DND-41 (cell line): ENCODE measurements at regions not wholly inside any gene's neighbourhood (a gene's known extent, or its start where the extent isn't known, plus 50 kb on each side); places are given as distances from the start of the nearest gene placed in this dataset.

Experiments used
- ATAC-seq: fragments of 200-7000 bp; cut with Tn5 transposase; 3 replicates; pipeline ENCODE4 v1.9.1; 2021; ENCODE audit warnings: low read depth; ENCODE audit not compliant: insufficient read depth
- DNase-seq: peaks from one replicate; pipeline ENCODE4 v3.0.0-alpha.2; 2020
- H2AFZ ChIP-seq: 2 replicates; pipeline ENCODE4 v1.6.0; 2012; ENCODE audit warnings: low read depth, low read length
- H3K27ac ChIP-seq: 2 replicates; pipeline ENCODE4 v1.5.1; 2012; ENCODE audit warnings: low read length, inconsistent platforms
- H3K27me3 ChIP-seq: fragments of 200-600 bp; sonication (generic); 2 replicates; pipeline ENCODE4 v1.6.0; 2012; ENCODE audit warnings: low read length, mild to moderate bottlenecking, inconsistent platforms; ENCODE audit not compliant: insufficient read depth, poor library complexity
- H3K36me3 ChIP-seq: 2 replicates; pipeline ENCODE4 v1.5.1; 2012; ENCODE audit warnings: low read length, inconsistent platforms; ENCODE audit not compliant: insufficient read depth
- H3K4me1 ChIP-seq: 2 replicates; pipeline ENCODE4 v1.5.1; 2012; ENCODE audit warnings: mild to moderate bottlenecking, low read length; ENCODE audit not compliant: insufficient read depth
- H3K4me2 ChIP-seq: 2 replicates; pipeline ENCODE4 v1.6.0; 2012; ENCODE audit warnings: mild to moderate bottlenecking, moderate library complexity, low read length, inconsistent platforms; ENCODE audit not compliant: insufficient read depth
- H3K4me3 ChIP-seq, 2 experiments: fragments of 200-600 bp in 1 of 2; shearing (Covaris generic) in 1 of 2; 2 replicates each; pipeline ENCODE4 v1.5.1; 2012 to 2016; ENCODE audit warnings: inconsistent platforms in 2 of 2, low read length in 2 of 2, mild to moderate bottlenecking in 2 of 2, low read depth in 1 of 2, moderate library complexity in 1 of 2
- H3K79me2 ChIP-seq: 2 replicates; pipeline ENCODE4 v1.6.0; 2012; ENCODE audit warnings: low read length, inconsistent platforms; ENCODE audit not compliant: insufficient read depth
- H3K9ac ChIP-seq: 2 replicates; pipeline ENCODE4 v1.6.0; 2012; ENCODE audit warnings: low read depth, mild to moderate bottlenecking, inconsistent platforms, low read length, moderate library complexity
- H3K9me3 ChIP-seq: 2 replicates; pipeline ENCODE4 v1.5.1; 2012; ENCODE audit warnings: low read length, moderate library complexity, mild to moderate bottlenecking, inconsistent platforms; ENCODE audit not compliant: insufficient read depth, severe bottlenecking
- H4K20me1 ChIP-seq: 2 replicates; pipeline ENCODE4 v1.6.0; 2012; ENCODE audit warnings: low read length; ENCODE audit not compliant: insufficient read depth
- EZH2 ChIP-seq: IDR thresholded peaks from 3 replicates; pipeline ENCODE4 v1.6.1; 2012; ENCODE audit warnings: borderline replicate concordance, low read depth, mild to moderate bottlenecking, moderate library complexity, low read length, inconsistent platforms; ENCODE audit not compliant: severe bottlenecking
- TF ChIP-seq, protein P1 (sequence below): IDR thresholded peaks from 2 replicates; pipeline ENCODE4 v1.5.1; 2012; ENCODE audit warnings: borderline replicate concordance, low read length, moderate library complexity, mild to moderate bottlenecking; ENCODE audit not compliant: poor library complexity, severe bottlenecking; ENCODE audit errors: extremely low read depth

- no peak overlapping the region for H3K9ac ChIP-seq
- no peaks in the 10 kb centered on the region for H3K79me2 ChIP-seq
- no peaks in the 10 kb centered on the region for H3K36me3 ChIP-seq
- peaks cover 15% of the 10 kb centered on the region for H3K9me3 ChIP-seq
- no peaks in the 10 kb centered on the region for H4K20me1 ChIP-seq
- no peak for TF ChIP-seq EZH2
- TF ChIP-seq, protein P1, sequence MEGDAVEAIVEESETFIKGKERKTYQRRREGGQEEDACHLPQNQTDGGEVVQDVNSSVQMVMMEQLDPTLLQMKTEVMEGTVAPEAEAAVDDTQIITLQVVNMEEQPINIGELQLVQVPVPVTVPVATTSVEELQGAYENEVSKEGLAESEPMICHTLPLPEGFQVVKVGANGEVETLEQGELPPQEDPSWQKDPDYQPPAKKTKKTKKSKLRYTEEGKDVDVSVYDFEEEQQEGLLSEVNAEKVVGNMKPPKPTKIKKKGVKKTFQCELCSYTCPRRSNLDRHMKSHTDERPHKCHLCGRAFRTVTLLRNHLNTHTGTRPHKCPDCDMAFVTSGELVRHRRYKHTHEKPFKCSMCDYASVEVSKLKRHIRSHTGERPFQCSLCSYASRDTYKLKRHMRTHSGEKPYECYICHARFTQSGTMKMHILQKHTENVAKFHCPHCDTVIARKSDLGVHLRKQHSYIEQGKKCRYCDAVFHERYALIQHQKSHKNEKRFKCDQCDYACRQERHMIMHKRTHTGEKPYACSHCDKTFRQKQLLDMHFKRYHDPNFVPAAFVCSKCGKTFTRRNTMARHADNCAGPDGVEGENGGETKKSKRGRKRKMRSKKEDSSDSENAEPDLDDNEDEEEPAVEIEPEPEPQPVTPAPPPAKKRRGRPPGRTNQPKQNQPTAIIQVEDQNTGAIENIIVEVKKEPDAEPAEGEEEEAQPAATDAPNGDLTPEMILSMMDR = no peak
- no peaks in the 10 kb centered on the region for H3K4me1 ChIP-seq
- ATAC-seq = no peak
- H3K27me3 ChIP-seq = no peaks in the 10 kb centered on the region
- no peak for DNase-seq
- no peak overlapping the region for H3K4me2 ChIP-seq
- no peak overlapping the region for H2AFZ ChIP-seq
- no peak overlapping the region for H3K4me3 ChIP-seq
- no peak overlapping the region for H3K27ac ChIP-seq
Measured at GRCh38 chr3:99159220-99159762, 257.8 kb upstream of the DCBLD2 start.

DNA sequence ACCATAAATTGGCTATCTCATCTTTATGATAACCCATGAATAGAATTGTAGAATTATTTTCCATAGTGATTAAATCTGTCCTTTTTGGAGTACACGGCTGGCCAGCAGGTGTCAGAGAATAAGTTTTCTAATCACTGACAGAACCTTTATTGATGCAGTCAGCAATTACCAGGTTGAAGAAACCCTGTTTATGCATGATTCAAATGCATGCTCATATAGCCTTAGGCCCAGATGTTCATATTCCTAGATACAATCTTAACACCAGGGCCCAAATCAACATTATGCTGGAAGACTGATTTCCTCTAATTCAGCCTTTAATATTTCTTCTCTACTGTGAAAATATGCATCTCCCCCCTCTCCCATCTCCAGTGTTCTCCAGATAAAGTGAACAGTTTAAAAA, 243.5 kb upstream of the DCBLD2 start:
- no peaks in the 10 kb centered on the region for H4K20me1 ChIP-seq
- DNase-seq (no peak), ATAC-seq (no peak)
- no peak overlapping the region for H3K4me2 ChIP-seq
- H3K9me3 ChIP-seq = no peaks in the 10 kb centered on the region
- no peaks in the 10 kb centered on the region for H3K79me2 ChIP-seq
- H3K27ac ChIP-seq = no peak overlapping the region
- no peaks in the 10 kb centered on the region for H3K36me3 ChIP-seq
- no peak for TF ChIP-seq EZH2
- TF ChIP-seq, protein P1 = no peak
- no peak overlapping the region for H2AFZ ChIP-seq
- H3K9ac ChIP-seq = no peak overlapping the region
- H3K4me1 ChIP-seq = no peaks in the 10 kb centered on the region
- H3K27me3 ChIP-seq = no peaks in the 10 kb centered on the region
- no peak overlapping the region for H3K4me3 ChIP-seq

- no peak for DNase-seq
Measured at GRCh38 chr3:99143493-99143892, 242.0 kb upstream of the DCBLD2 start.

More at GRCh38 chr3:99143493-99143892, 242.0 kb upstream of the DCBLD2 start:
- H3K4me3 ChIP-seq = no peak overlapping the region
- H3K79me2 ChIP-seq = no peaks in the 10 kb centered on the region
- H3K9ac ChIP-seq = no peak overlapping the region
- no peaks in the 10 kb centered on the region for H3K36me3 ChIP-seq
- no peak for TF ChIP-seq EZH2
- TF ChIP-seq, protein P1 = no peak
- no peaks in the 10 kb centered on the region for H3K9me3 ChIP-seq
- H4K20me1 ChIP-seq = no peaks in the 10 kb centered on the region
- H3K27ac ChIP-seq = no peak overlapping the region
- no peaks in the 10 kb centered on the region for H3K4me1 ChIP-seq
- no peaks in the 10 kb centered on the region for H3K27me3 ChIP-seq
- no peak for ATAC-seq
- no peak overlapping the region for H3K4me2 ChIP-seq
- no peak overlapping the region for H2AFZ ChIP-seq
